ENCODE measurements at regions not wholly inside any gene's neighbourhood (a gene's known extent, or its start where the extent isn't known, plus 50 kb on each side); places are given as distances from the start of the nearest gene placed in this dataset.

GRCh38 chr11:119863851-119864601 lies 135.0 kb upstream of the NECTIN1 start:
- peaks cover 0 to 88% (median 1%) of the 10 kb centered on the region in 4 donors for H3K27me3 ChIP-seq
- intact Hi-C loops (cut with DNase I): no loop called here
- no peak overlapping the region for H3K27ac ChIP-seq (replicated peaks in 1 of 4)

DNA sequence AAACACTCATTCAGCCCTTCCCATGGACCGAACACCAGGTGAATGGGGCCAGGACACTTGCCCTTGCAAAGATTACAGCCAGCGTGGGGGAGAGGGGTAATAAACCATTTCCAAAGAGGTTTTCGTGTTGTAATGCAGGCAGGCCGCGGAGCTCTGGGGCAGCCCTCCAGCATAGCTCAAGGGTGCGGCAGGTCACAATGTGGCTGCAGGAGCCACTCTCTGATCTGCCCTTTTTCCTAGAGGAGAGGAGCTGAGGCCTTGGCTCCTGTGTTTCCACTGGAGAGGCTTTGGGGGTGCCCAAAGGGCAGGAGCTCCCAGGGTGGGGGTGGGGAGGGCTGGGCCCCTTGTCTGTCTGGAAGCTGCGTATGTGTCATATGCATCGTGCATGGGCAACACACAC lies 134.2 kb upstream of the NECTIN1 start:
- TF ChIP-seq, protein P1, sequence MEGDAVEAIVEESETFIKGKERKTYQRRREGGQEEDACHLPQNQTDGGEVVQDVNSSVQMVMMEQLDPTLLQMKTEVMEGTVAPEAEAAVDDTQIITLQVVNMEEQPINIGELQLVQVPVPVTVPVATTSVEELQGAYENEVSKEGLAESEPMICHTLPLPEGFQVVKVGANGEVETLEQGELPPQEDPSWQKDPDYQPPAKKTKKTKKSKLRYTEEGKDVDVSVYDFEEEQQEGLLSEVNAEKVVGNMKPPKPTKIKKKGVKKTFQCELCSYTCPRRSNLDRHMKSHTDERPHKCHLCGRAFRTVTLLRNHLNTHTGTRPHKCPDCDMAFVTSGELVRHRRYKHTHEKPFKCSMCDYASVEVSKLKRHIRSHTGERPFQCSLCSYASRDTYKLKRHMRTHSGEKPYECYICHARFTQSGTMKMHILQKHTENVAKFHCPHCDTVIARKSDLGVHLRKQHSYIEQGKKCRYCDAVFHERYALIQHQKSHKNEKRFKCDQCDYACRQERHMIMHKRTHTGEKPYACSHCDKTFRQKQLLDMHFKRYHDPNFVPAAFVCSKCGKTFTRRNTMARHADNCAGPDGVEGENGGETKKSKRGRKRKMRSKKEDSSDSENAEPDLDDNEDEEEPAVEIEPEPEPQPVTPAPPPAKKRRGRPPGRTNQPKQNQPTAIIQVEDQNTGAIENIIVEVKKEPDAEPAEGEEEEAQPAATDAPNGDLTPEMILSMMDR (IDR thresholded peaks at IDR 0.05): no peak
- no peak for TF ChIP-seq POLR2AphosphoS5 (IDR thresholded peaks at IDR 0.05)
- TF ChIP-seq POLR2A (IDR thresholded peaks at IDR 0.05; ENCODE audit: low read depth): no peak
- TF ChIP-seq EP300 (IDR thresholded peaks at IDR 0.05): no peak
- no peaks in the 10 kb centered on the region for H3K36me3 ChIP-seq
- H3K9me3 ChIP-seq: no peaks in the 10 kb centered on the region
- no peak overlapping the region for H3K27ac ChIP-seq (replicated peaks in 1 of 4)
- no peak for DNase-seq (ENCODE audit: extremely low spot score)
- H3K4me1 ChIP-seq: no peaks in the 10 kb centered on the region
- H3K27me3 ChIP-seq: peaks cover 0 to 88% (median 1%) of the 10 kb centered on the region in 4 donors
- 86% methylated on average over 7 of the region's 8 CpGs for WGBS
- H3K4me3 ChIP-seq: no peak overlapping the region
- intact Hi-C loops (cut with DNase I): no loop called here

More at GRCh38 chr11:119863851-119864601, 135.0 kb upstream of the NECTIN1 start:
- WGBS: 41% methylated on average over 16 of the region's 17 CpGs
- Histone ChIP-seq H3K36me3 (no peaks in the 10 kb centered on the region), H3K4me3 (no peak overlapping the region), H3K4me1 (no peaks in the 10 kb centered on the region), H3K9me3 (no peaks in the 10 kb centered on the region)
- TF ChIP-seq, protein P1 (IDR thresholded peaks at IDR 0.05): no peak
- TF ChIP-seq POLR2AphosphoS5 (IDR thresholded peaks at IDR 0.05) (no peak), POLR2A (IDR thresholded peaks at IDR 0.05; ENCODE audit: low read depth) (no peak)
- DNase-seq (ENCODE audit: extremely low spot score): no peak

- 81% methylated on average over 4 of the region's 5 CpGs for WGBS
- no peak overlapping the region for H3K4me3 ChIP-seq
- intact Hi-C loops (cut with DNase I): no loop called here
- no peaks in the 10 kb centered on the region for H3K36me3 ChIP-seq
- H3K9me3 ChIP-seq: no peaks in the 10 kb centered on the region
- no peaks in the 10 kb centered on the region for H3K4me1 ChIP-seq
- peaks cover 0 to 83% (median 1%) of the 10 kb centered on the region in 4 donors for H3K27me3 ChIP-seq
- TF ChIP-seq POLR2A (IDR thresholded peaks at IDR 0.05; ENCODE audit: low read depth) (no peak), POLR2AphosphoS5 (IDR thresholded peaks at IDR 0.05) (no peak), EP300 (IDR thresholded peaks at IDR 0.05) (no peak)
- no peak for DNase-seq (ENCODE audit: extremely low spot score)
- no peak overlapping the region for H3K27ac ChIP-seq (replicated peaks in 1 of 4)
Measured at GRCh38 chr11:119861160-119861559, 132.2 kb upstream of the NECTIN1 start.

- TF ChIP-seq POLR2A (IDR thresholded peaks at IDR 0.05; ENCODE audit: low read depth): no peak
- TF ChIP-seq POLR2AphosphoS5 (IDR thresholded peaks at IDR 0.05): no peak
- TF ChIP-seq EP300 (IDR thresholded peaks at IDR 0.05): no peak
- TF ChIP-seq, protein P1 (IDR thresholded peaks at IDR 0.05): no peak
- WGBS: 87% methylated on average over 5 of the region's 5 CpGs
- Histone ChIP-seq H3K27me3 (peaks cover 0 to 82% (median 1%) of the 10 kb centered on the region in 4 donors), H3K4me1 (no peaks in the 10 kb centered on the region), H3K4me3 (no peak overlapping the region), H3K36me3 (no peaks in the 10 kb centered on the region), H3K9me3 (no peaks in the 10 kb centered on the region), H3K27ac (replicated peaks in 1 of 4) (no peak overlapping the region)
- intact Hi-C loops (cut with DNase I): no loop called here
- no peak for DNase-seq (ENCODE audit: extremely low spot score)
Measured at GRCh38 chr11:119860561-119861094, 131.6 kb upstream of the NECTIN1 start.

- DNase-seq (ENCODE audit: extremely low spot score): no peak
- no peak overlapping the region for H3K4me3 ChIP-seq
- 100% methylated on average over 3 of the region's 4 CpGs for WGBS
- intact Hi-C loops (cut with DNase I): no loop called here
- no peaks in the 10 kb centered on the region for H3K36me3 ChIP-seq
- H3K27ac ChIP-seq (replicated peaks in 1 of 4): no peak overlapping the region
- peaks cover 0 to 73% (median 1%) of the 10 kb centered on the region in 4 donors for H3K27me3 ChIP-seq
- peaks cover 0 to 2% (median 0%) of the 10 kb centered on the region in 4 donors for H3K4me1 ChIP-seq
- H3K9me3 ChIP-seq: no peaks in the 10 kb centered on the region
- TF ChIP-seq EP300 (IDR thresholded peaks at IDR 0.05) (no peak), POLR2A (IDR thresholded peaks at IDR 0.05; ENCODE audit: low read depth) (no peak), POLR2AphosphoS5 (IDR thresholded peaks at IDR 0.05) (no peak)
- TF ChIP-seq, protein P1 (IDR thresholded peaks at IDR 0.05): no peak
Measured at GRCh38 chr11:119859684-119860083, 130.7 kb upstream of the NECTIN1 start.
